ENCODE measurements at regions not wholly inside any gene's neighbourhood (a gene's known extent, or its start where the extent isn't known, plus 50 kb on each side); places are given as distances from the start of the nearest gene placed in this dataset.
A peak's percentile ranks its signal among the peaks of the same experiment; 100 is the strongest.

DNA sequence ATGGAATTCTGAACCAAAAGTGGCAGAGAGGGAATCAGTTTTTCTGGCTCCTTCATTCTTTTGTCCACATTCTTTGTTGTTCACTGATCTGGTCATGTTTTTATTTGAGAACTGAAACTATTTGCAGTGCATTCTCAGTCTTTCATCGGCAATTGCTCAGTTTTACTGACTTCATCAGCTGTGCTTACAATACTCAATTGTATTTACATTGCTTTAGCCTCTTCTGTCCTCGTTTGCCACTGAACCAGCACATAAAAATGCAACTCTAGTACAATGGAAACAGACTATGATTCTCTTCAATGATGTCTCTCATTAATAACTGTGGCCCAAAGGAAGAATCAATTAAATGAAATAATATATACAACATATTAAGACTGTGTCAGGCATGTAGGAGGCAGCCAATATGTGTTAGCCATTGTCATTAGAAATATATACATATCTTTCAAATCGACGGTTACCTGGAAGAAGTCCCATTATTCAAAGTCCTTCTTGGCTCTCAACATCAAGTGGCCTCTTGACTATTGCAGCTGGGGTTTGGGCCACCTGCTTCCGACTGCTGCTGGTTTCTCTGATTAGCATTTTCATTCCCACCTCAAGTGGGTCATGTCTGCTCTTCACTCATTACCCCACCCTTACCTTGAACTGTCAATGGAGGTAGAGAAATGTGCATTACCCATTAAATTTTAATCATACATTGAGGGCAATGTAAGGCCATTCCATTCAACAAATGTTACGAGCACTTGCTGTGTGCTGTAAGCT, 600.1 kb downstream of the INSC start:
- no peaks in the 10 kb centered on the region for H3K27me3 ChIP-seq (ENCODE audit: low read depth)
- H3K4me1 ChIP-seq, result no peaks in the 10 kb centered on the region
- DNase-seq (ENCODE audit: low spot score in 2 of 2), result no peak
- H3K36me3 ChIP-seq (replicated peaks), result no peaks in the 10 kb centered on the region
- no peak overlapping the region for H3K4me3 ChIP-seq
- in situ Hi-C loops (cut with MboI; ENCODE audit: low sequenced_read_pairs), result no loop called here
- H3K9me3 ChIP-seq, result no peaks in the 10 kb centered on the region

GRCh38 chr11:15716550-15716949, 601.8 kb downstream of the INSC start:
- Histone ChIP-seq H3K27me3 (ENCODE audit: low read depth) (no peaks in the 10 kb centered on the region), H3K9me3 (no peaks in the 10 kb centered on the region), H3K4me3 (no peak overlapping the region), H3K4me1 (no peaks in the 10 kb centered on the region), H3K36me3 (replicated peaks) (no peaks in the 10 kb centered on the region)
- in situ Hi-C loops (cut with MboI; ENCODE audit: low sequenced_read_pairs), result no loop called here
- DNase-seq (ENCODE audit: low spot score in 2 of 2), result no peak

DNA sequence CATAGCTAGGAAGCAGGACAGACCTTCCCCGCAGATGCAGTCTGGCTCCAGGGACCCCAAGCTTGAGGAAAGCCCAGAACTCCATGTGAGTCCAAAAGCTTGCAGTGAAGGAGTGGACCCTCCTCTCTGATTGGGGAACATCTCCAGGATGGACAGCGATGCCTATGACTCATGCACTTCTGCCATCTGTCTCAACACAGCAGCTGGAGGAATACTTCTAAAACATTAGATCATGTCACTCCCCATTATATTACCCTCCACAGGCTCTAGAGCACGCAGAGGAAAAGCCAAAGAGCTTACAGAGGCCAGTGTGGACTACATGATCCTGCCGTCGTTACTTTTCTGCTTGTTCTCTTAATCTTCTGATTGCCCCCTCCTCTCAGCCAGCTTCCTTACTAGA, 605.7 kb downstream of the INSC start:
- in situ Hi-C loops (cut with MboI; ENCODE audit: low sequenced_read_pairs), result no loop called here
- DNase-seq (ENCODE audit: low spot score in 2 of 2), result no peak

GRCh38 chr11:15723966-15724365, 609.2 kb downstream of the INSC start:
- in situ Hi-C loops (cut with MboI; ENCODE audit: low sequenced_read_pairs), result no loop called here
- Histone ChIP-seq H3K9me3 (no peaks in the 10 kb centered on the region), H3K36me3 (replicated peaks) (no peaks in the 10 kb centered on the region), H3K4me3 (no peak overlapping the region), H3K27me3 (ENCODE audit: low read depth) (no peaks in the 10 kb centered on the region), H3K4me1 (no peaks in the 10 kb centered on the region)
- DNase-seq (ENCODE audit: low spot score in 2 of 2), result no peak

More for the DNA sequence above, 605.7 kb downstream of the INSC start:
- Histone ChIP-seq H3K9me3 (no peaks in the 10 kb centered on the region), H3K4me3 (no peak overlapping the region), H3K27me3 (ENCODE audit: low read depth) (no peaks in the 10 kb centered on the region), H3K4me1 (no peaks in the 10 kb centered on the region), H3K36me3 (replicated peaks) (no peaks in the 10 kb centered on the region)

DNA sequence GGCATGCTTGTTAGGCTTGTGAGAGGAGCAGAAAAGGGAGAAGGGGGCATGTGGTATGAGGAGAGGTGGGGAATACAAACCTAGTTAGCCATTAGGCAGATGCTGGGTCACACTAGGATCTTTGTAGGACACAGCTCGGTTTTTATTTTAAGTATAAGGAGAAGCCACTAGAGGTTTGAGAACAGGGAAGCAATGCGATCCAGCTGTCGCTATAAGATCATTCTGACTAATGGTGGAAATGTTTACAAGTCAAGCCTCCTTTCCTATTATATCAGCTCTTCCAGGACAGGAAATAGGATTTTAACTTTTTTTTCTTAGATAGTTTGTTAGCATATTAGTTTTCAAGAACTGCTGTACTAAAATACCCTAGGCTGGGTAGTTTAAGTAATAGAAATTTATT, 609.9 kb downstream of the INSC start:
- Histone ChIP-seq H3K9me3 (no peaks in the 10 kb centered on the region), H3K4me1 (no peaks in the 10 kb centered on the region), H3K36me3 (replicated peaks) (no peaks in the 10 kb centered on the region), H3K4me3 (no peak overlapping the region), H3K27me3 (ENCODE audit: low read depth) (no peaks in the 10 kb centered on the region)
- in situ Hi-C loops (cut with MboI; ENCODE audit: low sequenced_read_pairs), result no loop called here
- no peak for DNase-seq (ENCODE audit: low spot score in 2 of 2)

DNA sequence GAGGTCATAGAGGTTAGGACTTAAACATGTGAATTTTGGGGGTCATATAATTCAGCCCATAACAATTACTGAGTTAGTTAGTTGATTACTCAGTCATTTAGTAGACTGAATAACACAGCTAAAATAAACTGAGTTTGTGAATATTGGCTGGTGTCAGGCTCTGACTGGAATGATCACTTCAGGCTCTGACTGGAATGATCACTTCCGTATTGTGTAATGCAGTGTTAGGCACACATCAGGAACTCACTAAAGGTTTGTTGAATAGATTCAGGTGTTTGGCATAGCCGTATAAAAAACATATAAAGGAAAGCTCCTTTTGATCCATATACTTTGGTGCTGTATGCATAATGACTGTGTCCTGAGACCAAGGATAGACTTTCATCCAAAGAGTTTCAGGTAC, 610.5 kb downstream of the INSC start:
- H3K9me3 ChIP-seq, result no peaks in the 10 kb centered on the region
- in situ Hi-C loops (cut with MboI; ENCODE audit: low sequenced_read_pairs), result no loop called here
- no peak overlapping the region for H3K4me3 ChIP-seq
- no peak for DNase-seq (ENCODE audit: low spot score in 2 of 2)
- H3K36me3 ChIP-seq (replicated peaks), result no peaks in the 10 kb centered on the region
- H3K4me1 ChIP-seq, result no peaks in the 10 kb centered on the region
- no peaks in the 10 kb centered on the region for H3K27me3 ChIP-seq (ENCODE audit: low read depth)

- Histone ChIP-seq H3K9me3 (no peaks in the 10 kb centered on the region), H3K27me3 (ENCODE audit: low read depth) (no peaks in the 10 kb centered on the region), H3K4me1 (no peaks in the 10 kb centered on the region), H3K4me3 (no peak overlapping the region), H3K36me3 (replicated peaks) (no peaks in the 10 kb centered on the region)
- in situ Hi-C loops (cut with MboI; ENCODE audit: low sequenced_read_pairs), result no loop called here
- no peak for DNase-seq (ENCODE audit: low spot score in 2 of 2)
Observed at GRCh38 chr11:15726221-15726746, 611.6 kb downstream of the INSC start.

DNA sequence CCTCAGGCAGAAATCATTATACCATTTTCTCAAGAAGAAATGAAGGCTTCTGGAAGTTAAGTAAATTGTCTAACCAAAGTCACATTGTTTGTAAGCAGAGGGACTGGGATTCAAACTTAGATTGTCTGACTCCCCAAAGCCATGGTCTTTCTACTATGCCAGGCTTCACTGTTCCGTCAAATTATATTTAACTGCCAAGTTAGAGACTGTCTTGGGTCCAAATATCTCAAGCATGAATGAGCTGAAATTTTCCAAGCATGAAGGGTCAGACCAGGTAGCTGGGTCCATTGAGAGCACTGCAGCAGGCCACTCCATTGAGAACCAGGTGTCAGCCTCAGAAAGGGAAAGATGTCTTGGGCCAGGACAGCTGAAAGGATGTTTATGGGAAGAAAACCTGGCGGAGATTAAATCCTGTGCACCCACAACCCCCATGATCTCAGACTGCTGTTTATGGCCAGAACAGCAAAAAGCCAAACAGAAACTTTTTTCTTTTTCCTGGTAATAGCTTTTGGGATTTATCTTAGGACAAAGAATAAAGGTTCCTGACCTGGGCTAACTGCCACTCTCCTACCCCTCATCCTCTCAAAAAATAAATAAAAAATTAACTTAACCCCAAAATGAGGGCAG, 612.3 kb downstream of the INSC start:
- Histone ChIP-seq H3K4me3 (no peak overlapping the region), H3K27me3 (ENCODE audit: low read depth) (0 out of 2 replicates have a peak, but pooled peaks cover 5% of the 10 kb centered on the region)
- in situ Hi-C loops (cut with MboI; ENCODE audit: low sequenced_read_pairs), result no loop called here

GRCh38 chr11:15727520-15727914, 612.8 kb downstream of the INSC start:
- in situ Hi-C loops (cut with MboI; ENCODE audit: low sequenced_read_pairs), result no loop called here
- Histone ChIP-seq H3K36me3 (replicated peaks) (no peaks in the 10 kb centered on the region), H3K9me3 (no peaks in the 10 kb centered on the region), H3K4me1 (no peaks in the 10 kb centered on the region), H3K4me3 (no peak overlapping the region), H3K27me3 (ENCODE audit: low read depth) (0 out of 2 replicates have a peak, but pooled peaks cover 5% of the 10 kb centered on the region)
- no peak for DNase-seq (ENCODE audit: low spot score in 2 of 2)

More for the DNA sequence above, 612.3 kb downstream of the INSC start:
- Histone ChIP-seq H3K9me3 (no peaks in the 10 kb centered on the region), H3K36me3 (replicated peaks) (no peaks in the 10 kb centered on the region), H3K4me1 (no peaks in the 10 kb centered on the region)
- DNase-seq (ENCODE audit: low spot score in 2 of 2), result no peak

- in situ Hi-C loops (cut with MboI; ENCODE audit: low sequenced_read_pairs), result no loop called here
- no peaks in the 10 kb centered on the region for H3K36me3 ChIP-seq (replicated peaks)
- H3K4me1 ChIP-seq, result no peaks in the 10 kb centered on the region
- 0 out of 2 replicates have a peak, but pooled peaks cover 5% of the 10 kb centered on the region for H3K27me3 ChIP-seq (ENCODE audit: low read depth)
- H3K9me3 ChIP-seq, result no peaks in the 10 kb centered on the region
- no peak overlapping the region for H3K4me3 ChIP-seq
- DNase-seq (ENCODE audit: low spot score in 2 of 2), result no peak
Observed at GRCh38 chr11:15728207-15728606, 613.5 kb downstream of the INSC start.

DNA sequence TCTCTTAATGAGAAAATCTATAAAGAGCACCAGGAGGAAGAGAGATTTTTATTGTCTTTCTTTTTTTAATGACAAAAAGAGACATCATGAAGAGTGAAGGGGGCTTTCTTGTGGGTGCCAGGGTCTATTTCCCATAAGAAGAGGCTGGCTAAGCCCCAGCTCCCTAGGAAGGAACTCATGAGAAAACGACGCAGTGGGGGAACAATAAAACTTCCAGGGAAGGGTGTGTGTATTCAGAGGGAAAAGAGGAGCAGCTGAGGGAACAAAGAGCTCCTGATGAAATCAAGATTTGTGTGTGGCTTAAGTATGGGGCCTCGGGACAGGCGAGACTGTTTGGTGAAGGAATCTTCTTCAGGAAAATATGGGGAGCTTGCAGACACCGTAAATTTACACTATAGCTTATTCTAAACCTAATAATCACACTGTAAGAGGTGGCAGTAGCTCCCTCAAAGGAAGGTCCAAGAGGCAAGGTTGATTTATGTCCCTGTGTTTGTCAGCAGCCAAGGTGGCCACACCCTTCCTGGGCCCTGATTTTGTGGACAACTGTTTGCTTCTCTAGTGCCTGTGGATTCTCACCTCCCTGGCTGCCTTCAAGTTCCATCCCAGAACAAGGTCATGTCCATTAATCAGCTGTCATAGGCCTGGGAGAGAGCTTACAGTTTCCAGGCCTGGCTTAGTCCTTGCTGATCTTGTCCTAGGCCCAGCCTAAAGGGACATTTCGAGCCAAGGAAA, 615.7 kb downstream of the INSC start:
- no peak for DNase-seq (ENCODE audit: low spot score in 2 of 2)
- in situ Hi-C loops (cut with MboI; ENCODE audit: low sequenced_read_pairs), result no loop called here
- Histone ChIP-seq H3K36me3 (replicated peaks) (no peaks in the 10 kb centered on the region), H3K9me3 (no peaks in the 10 kb centered on the region), H3K27me3 (ENCODE audit: low read depth) (0 out of 2 replicates have a peak, but pooled peaks cover 5% of the 10 kb centered on the region), H3K4me3 (no peak overlapping the region), H3K4me1 (no peaks in the 10 kb centered on the region)

DNA sequence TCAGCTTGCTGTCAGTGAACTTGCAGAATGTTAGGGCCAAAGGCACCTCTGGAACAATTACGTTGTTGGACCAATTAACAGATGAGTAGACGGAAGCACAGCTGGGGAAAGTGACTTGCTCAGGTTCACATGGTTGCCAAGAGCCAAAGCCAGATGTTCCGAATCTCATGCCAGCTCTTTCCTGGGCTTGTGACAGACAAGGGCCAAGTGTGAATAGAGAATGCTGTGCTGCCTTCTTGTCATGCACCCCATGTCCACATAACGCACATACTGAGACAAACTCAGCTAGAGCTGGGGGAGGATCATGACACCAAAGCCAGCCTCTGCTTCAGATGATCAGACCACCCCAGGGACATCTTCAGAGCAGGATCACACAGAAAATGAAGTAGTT, 616.3 kb downstream of the INSC start:
- H3K36me3 ChIP-seq (replicated peaks), result no peaks in the 10 kb centered on the region
- DNase-seq (ENCODE audit: low spot score in 2 of 2), result no peak
- H3K9me3 ChIP-seq, result no peaks in the 10 kb centered on the region
- 0 out of 2 replicates have a peak, but pooled peaks cover 5% of the 10 kb centered on the region for H3K27me3 ChIP-seq (ENCODE audit: low read depth)
- H3K4me1 ChIP-seq, result no peaks in the 10 kb centered on the region
- H3K4me3 ChIP-seq, result no peak overlapping the region
- in situ Hi-C loops (cut with MboI; ENCODE audit: low sequenced_read_pairs), result no loop called here

GRCh38 chr11:15735706-15736105, 620.6 kb downstream of the SOX6 start:
- no peaks in the 10 kb centered on the region for H3K36me3 ChIP-seq (replicated peaks)
- no peak overlapping the region for H3K4me3 ChIP-seq
- no peaks in the 10 kb centered on the region for H3K9me3 ChIP-seq
- DNase-seq (ENCODE audit: low spot score in 2 of 2), result peak; percentile 18 to 19
- H3K4me1 ChIP-seq, result no peaks in the 10 kb centered on the region
- in situ Hi-C loops (cut with MboI; ENCODE audit: low sequenced_read_pairs), result no loop called here
- 0 out of 2 replicates have a peak, but pooled peaks cover 5% of the 10 kb centered on the region for H3K27me3 ChIP-seq (ENCODE audit: low read depth)

- in situ Hi-C loops (cut with MboI; ENCODE audit: low sequenced_read_pairs), result no loop called here
- H3K4me1 ChIP-seq, result no peaks in the 10 kb centered on the region
- no peak for DNase-seq (ENCODE audit: low spot score in 2 of 2)
- no peak overlapping the region for H3K4me3 ChIP-seq
- no peaks in the 10 kb centered on the region for H3K36me3 ChIP-seq (replicated peaks)
- no peaks in the 10 kb centered on the region for H3K27me3 ChIP-seq (ENCODE audit: low read depth)
- no peaks in the 10 kb centered on the region for H3K9me3 ChIP-seq
Observed at GRCh38 chr11:15737320-15737719, 619.0 kb downstream of the SOX6 start.
